ENCODE measurements at regions not wholly inside any gene's neighbourhood (a gene's known extent, or its start where the extent isn't known, plus 50 kb on each side); places are given as distances from the start of the nearest gene placed in this dataset.
"Not testable (repeated sequence)": the region's sequence is repeated elsewhere in the genome, so short reads cannot be mapped to it uniquely, and the experiment has no call there.

DNA sequence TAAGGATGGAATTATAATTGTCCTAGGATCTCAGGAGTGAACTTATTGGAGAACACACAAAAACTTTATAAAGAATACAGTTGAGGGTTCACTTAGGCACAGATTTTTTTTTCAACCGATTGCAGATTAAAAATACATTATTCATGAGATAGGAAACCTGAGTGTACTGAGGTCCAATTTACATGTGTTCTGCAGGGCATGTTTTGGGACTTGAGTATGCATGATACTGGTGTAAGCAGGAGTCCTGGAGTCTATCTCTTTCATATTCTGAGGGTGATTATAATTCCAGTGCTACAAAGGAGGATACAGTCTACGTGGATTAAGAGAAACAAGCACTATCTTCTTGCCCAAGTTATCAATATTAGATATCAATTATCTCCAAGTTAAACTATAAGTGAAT lies 139.3 kb upstream of the HSFY2 start:
- Mint-ChIP-seq H3K27ac (ENCODE audit: unreplicated experiment) (no peak overlapping the region), H3K9me3 (ENCODE audit: unreplicated experiment) (no peaks in the 10 kb centered on the region), H3K4me1 (ENCODE audit: unreplicated experiment) (no peaks in the 10 kb centered on the region), H3K36me3 (ENCODE audit: low read depth, unreplicated experiment) (no peaks in the 10 kb centered on the region), H3K4me3 (ENCODE audit: unreplicated experiment) (no peak overlapping the region), H3K27me3 (ENCODE audit: unreplicated experiment) (no peaks in the 10 kb centered on the region)
- TF ChIP-seq CTCF (IDR thresholded peaks at IDR 0.05; ENCODE audit: unreplicated experiment), result no peak
- no peak for DNase-seq (ENCODE audit: low spot score)

DNA sequence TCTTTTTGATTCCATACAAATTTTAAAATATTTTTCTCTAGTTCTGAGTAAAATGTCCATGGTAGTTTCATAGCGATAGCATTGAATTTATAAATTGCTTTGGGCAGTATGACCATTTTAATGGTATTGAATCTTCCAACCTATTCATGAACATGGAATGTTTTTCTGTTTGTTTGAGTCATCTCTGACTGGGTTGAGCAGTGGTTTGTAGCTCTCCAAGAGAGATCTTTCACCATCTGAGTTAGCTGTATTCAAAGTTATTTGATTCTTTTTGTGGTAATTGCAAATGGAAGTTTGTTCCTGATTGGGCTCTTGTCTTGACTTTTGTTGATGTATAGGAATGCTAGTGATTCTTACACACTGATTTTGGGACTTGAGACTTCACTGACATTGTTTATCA lies 136.3 kb upstream of the HSFY2 start:
- H3K4me3 Mint-ChIP-seq (ENCODE audit: unreplicated experiment), result no peak overlapping the region
- DNase-seq (ENCODE audit: low spot score), result no peak
- TF ChIP-seq CTCF (IDR thresholded peaks at IDR 0.05; ENCODE audit: unreplicated experiment), result no peak
- H3K36me3 Mint-ChIP-seq (ENCODE audit: low read depth, unreplicated experiment), result no peaks in the 10 kb centered on the region
- H3K27me3 Mint-ChIP-seq (ENCODE audit: unreplicated experiment), result no peaks in the 10 kb centered on the region
- H3K27ac Mint-ChIP-seq (ENCODE audit: unreplicated experiment), result no peak overlapping the region
- no peaks in the 10 kb centered on the region for H3K9me3 Mint-ChIP-seq (ENCODE audit: unreplicated experiment)
- no peaks in the 10 kb centered on the region for H3K4me1 Mint-ChIP-seq (ENCODE audit: unreplicated experiment)

- not testable (repeated sequence) for H3K27me3 Mint-ChIP-seq (ENCODE audit: unreplicated experiment); H3K27ac Mint-ChIP-seq (ENCODE audit: unreplicated experiment); H3K4me3 Mint-ChIP-seq (ENCODE audit: unreplicated experiment); DNase-seq (ENCODE audit: low spot score); H3K9me3 Mint-ChIP-seq (ENCODE audit: unreplicated experiment); H3K36me3 Mint-ChIP-seq (ENCODE audit: low read depth, unreplicated experiment); H3K4me1 Mint-ChIP-seq (ENCODE audit: unreplicated experiment)
Observed at GRCh38 chrY:18906198-18906597, 132.7 kb upstream of the HSFY2 start.

DNA sequence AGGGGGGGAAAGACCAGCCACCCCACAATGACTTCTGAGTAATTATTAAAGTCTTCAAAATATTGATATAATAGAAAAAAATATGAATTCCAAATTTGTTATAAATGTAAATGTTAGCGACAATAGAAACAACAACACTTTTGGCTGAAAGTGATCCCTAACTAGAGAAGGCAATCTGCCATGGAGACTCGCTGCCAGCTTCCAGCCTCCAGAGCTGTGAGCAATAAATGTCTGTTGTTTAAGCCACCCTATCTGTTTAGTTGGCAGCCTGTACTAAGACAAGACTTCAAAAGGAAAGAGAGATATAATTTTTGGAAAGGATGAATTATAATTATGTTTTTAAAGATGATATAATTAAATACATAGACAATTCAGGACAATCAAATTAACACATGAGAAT lies 130.8 kb upstream of the HSFY2 start:
- no peaks in the 10 kb centered on the region for H3K9me3 Mint-ChIP-seq (ENCODE audit: unreplicated experiment)
- no peak overlapping the region for H3K4me3 Mint-ChIP-seq (ENCODE audit: unreplicated experiment)
- H3K36me3 Mint-ChIP-seq (ENCODE audit: low read depth, unreplicated experiment), result no peaks in the 10 kb centered on the region
- no peak overlapping the region for H3K27ac Mint-ChIP-seq (ENCODE audit: unreplicated experiment)
- no peak for DNase-seq (ENCODE audit: low spot score)
- H3K27me3 Mint-ChIP-seq (ENCODE audit: unreplicated experiment), result no peaks in the 10 kb centered on the region
- H3K4me1 Mint-ChIP-seq (ENCODE audit: unreplicated experiment), result peaks cover 6% of the 10 kb centered on the region
- TF ChIP-seq CTCF (IDR thresholded peaks at IDR 0.05; ENCODE audit: unreplicated experiment), result no peak

DNA sequence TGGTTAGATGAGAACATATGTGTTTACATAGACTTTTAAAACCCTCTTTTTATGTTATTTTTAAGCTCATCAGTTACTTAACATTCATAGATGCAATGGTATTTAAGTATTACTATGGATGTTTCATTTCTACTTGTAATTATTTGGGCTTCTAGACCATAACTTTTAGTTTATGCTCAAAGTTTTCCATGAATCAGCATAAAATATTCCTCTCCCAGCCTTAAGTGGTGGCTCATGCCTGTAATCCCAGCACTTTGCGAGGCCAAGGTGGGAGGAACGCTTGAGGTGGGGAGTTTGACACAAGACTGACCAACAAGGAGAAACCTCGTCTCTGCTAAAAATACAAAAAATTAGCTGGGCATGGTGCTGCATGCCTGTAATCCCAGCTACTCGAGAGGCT lies 118.5 kb upstream of the HSFY2 start:
- Mint-ChIP-seq H3K27ac (ENCODE audit: unreplicated experiment) (no peak overlapping the region), H3K9me3 (ENCODE audit: unreplicated experiment) (no peaks in the 10 kb centered on the region), H3K36me3 (ENCODE audit: low read depth, unreplicated experiment) (no peaks in the 10 kb centered on the region), H3K27me3 (ENCODE audit: unreplicated experiment) (no peaks in the 10 kb centered on the region), H3K4me3 (ENCODE audit: unreplicated experiment) (no peak overlapping the region), H3K4me1 (ENCODE audit: unreplicated experiment) (no peaks in the 10 kb centered on the region)
- TF ChIP-seq CTCF (IDR thresholded peaks at IDR 0.05; ENCODE audit: unreplicated experiment), result no peak
- no peak for DNase-seq (ENCODE audit: low spot score)

DNA sequence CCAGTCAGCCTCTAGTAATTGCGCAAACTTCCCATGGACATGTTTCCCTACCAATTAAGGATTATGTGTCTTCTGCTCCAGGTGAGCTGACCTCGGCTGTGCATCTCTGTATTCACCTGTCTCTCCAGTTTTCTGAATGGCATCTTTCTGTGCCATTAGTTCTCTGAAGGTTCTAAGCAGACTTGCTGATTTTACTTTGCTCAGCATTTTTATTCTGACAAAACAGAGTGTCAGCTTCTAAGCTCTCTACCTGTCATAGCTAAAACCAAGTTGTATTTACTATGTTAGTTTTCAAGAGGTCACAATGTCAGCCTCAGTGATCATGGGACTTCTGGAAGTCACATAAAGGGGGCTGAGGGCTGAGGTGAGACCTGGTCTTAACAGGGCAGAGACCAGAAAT lies 116.0 kb upstream of the HSFY2 start:
- Mint-ChIP-seq H3K36me3 (ENCODE audit: low read depth, unreplicated experiment) (no peaks in the 10 kb centered on the region), H3K9me3 (ENCODE audit: unreplicated experiment) (no peaks in the 10 kb centered on the region), H3K4me3 (ENCODE audit: unreplicated experiment) (no peak overlapping the region), H3K27me3 (ENCODE audit: unreplicated experiment) (no peaks in the 10 kb centered on the region), H3K27ac (ENCODE audit: unreplicated experiment) (no peak overlapping the region), H3K4me1 (ENCODE audit: unreplicated experiment) (no peaks in the 10 kb centered on the region)
- no peak for TF ChIP-seq CTCF (IDR thresholded peaks at IDR 0.05; ENCODE audit: unreplicated experiment)
- DNase-seq (ENCODE audit: low spot score), result no peak

Measured in endothelial cell (in vitro differentiated cells).